ENCODE measurements at regions not wholly inside any gene's neighbourhood (a gene's known extent, or its start where the extent isn't known, plus 50 kb on each side); places are given as distances from the start of the nearest gene placed in this dataset.

- TF ChIP-seq CTCF (conservative IDR thresholded peaks at IDR 0.05) (no peak), ZFX (IDR thresholded peaks at IDR 0.05) (no peak)
These were observed 346.1 kb downstream of the RPRM start for GRCh38 chr2:153132418-153132817.
